Smooth muscle cell (in vitro differentiated cells): ENCODE measurements at regions not wholly inside any gene's neighbourhood (a gene's known extent, or its start where the extent isn't known, plus 50 kb on each side); places are given as distances from the start of the nearest gene placed in this dataset.

Experiments used
- DNase-seq: peaks from one replicate; lab custom pipeline; 2025; ENCODE audit not compliant: unreplicated experiment; lab: John Stamatoyannopoulos, UW
- H2AFZ ChIP-seq: fragments of 200-600 bp; sonication (generic); 2 replicates; pipeline ENCODE4 v1.6.0; 2016; ENCODE audit warnings: antibody characterized with exemption, low read depth, mild to moderate bottlenecking
- H3F3A ChIP-seq: fragments of 200-600 bp; sonication (generic); 2 replicates; pipeline ENCODE4 v1.6.0; 2017; ENCODE audit warnings: antibody characterized with exemption, low read depth
- H3K27ac ChIP-seq: fragments of 200-600 bp; sonication (generic); 2 replicates; pipeline ENCODE4 v1.5.1; 2016; ENCODE audit warnings: low read depth, mild to moderate bottlenecking
- H3K27me3 ChIP-seq: fragments of 200-600 bp; sonication (generic); 2 replicates; pipeline ENCODE4 v1.6.1; 2016; ENCODE audit warnings: low read depth, mild to moderate bottlenecking
- H3K36me3 ChIP-seq: fragments of 200-600 bp; sonication (generic); 2 replicates; pipeline ENCODE4 v1.5.1; 2016; ENCODE audit warnings: low read depth
- H3K4me1 ChIP-seq: fragments of 200-600 bp; sonication (generic); 2 replicates; pipeline ENCODE4 v1.5.1; 2016; ENCODE audit warnings: low read depth
- H3K4me2 ChIP-seq: fragments of 200-600 bp; sonication (generic); 2 replicates; pipeline ENCODE4 v1.6.0; 2016; ENCODE audit warnings: mild to moderate bottlenecking
- H3K4me3 ChIP-seq: fragments of 200-600 bp; sonication (generic); 2 replicates; pipeline ENCODE4 v1.5.1; 2016; ENCODE audit warnings: mild to moderate bottlenecking
- H3K79me2 ChIP-seq: fragments of 200-600 bp; sonication (generic); 2 replicates; pipeline ENCODE4 v1.6.0; 2016; ENCODE audit warnings: low read depth, mild to moderate bottlenecking
- H3K9ac ChIP-seq: fragments of 200-600 bp; sonication (generic); 2 replicates; pipeline ENCODE4 v1.6.0; 2016; ENCODE audit warnings: low read depth
- H3K9me3 ChIP-seq: fragments of 200-600 bp; sonication (generic); replicated peaks from 2 replicates; pipeline ENCODE4 v1.5.1; 2016; ENCODE audit warnings: low read depth
- H4K20me1 ChIP-seq: fragments of 200-600 bp; sonication (generic); 2 replicates; pipeline ENCODE4 v1.6.0; 2016; ENCODE audit warnings: low read depth
- CTCF ChIP-seq: fragments of 200-600 bp; sonication (generic); IDR thresholded peaks from 2 replicates; pipeline ENCODE4 v1.5.1; 2017; ENCODE audit warnings: borderline replicate concordance, mild to moderate bottlenecking, antibody characterized with exemption; ENCODE audit not compliant: insufficient read depth, poor library complexity, severe bottlenecking
- WGBS: methylation state at CpG from one replicate; pipeline ENCODE4 v1.1.7; 2016; ENCODE audit warnings: low lambda C conversion rate; 5-methylcytosine and 5-hydroxymethylcytosine counted together

GRCh38 chr9:7328453-7328852, 471.1 kb downstream of the DMAC1 start:
- DNase-seq, result no peak
- TF ChIP-seq CTCF, result no peak
- Histone ChIP-seq H3K27me3 (no peaks in the 10 kb centered on the region), H3K9ac (no peak overlapping the region), H3K9me3 (no peaks in the 10 kb centered on the region), H4K20me1 (no peaks in the 10 kb centered on the region), H3K4me1 (no peaks in the 10 kb centered on the region), H3K4me3 (no peak overlapping the region), H3K79me2 (no peaks in the 10 kb centered on the region), H2AFZ (no peak overlapping the region), H3K4me2 (no peak overlapping the region), H3K27ac (no peak overlapping the region), H3K36me3 (no peaks in the 10 kb centered on the region), H3F3A (no peaks in the 10 kb centered on the region)

GRCh38 chr9:7325995-7326394, 473.6 kb downstream of the DMAC1 start:
- Histone ChIP-seq H3K4me1 (no peaks in the 10 kb centered on the region), H3K9ac (no peak overlapping the region), H2AFZ (no peak overlapping the region), H3K4me3 (no peak overlapping the region), H3F3A (no peaks in the 10 kb centered on the region), H3K9me3 (no peaks in the 10 kb centered on the region), H3K27me3 (no peaks in the 10 kb centered on the region), H3K36me3 (no peaks in the 10 kb centered on the region), H3K79me2 (no peaks in the 10 kb centered on the region), H3K4me2 (no peak overlapping the region), H4K20me1 (no peaks in the 10 kb centered on the region), H3K27ac (no peak overlapping the region)
- 88% methylated on average over 1 of the region's 1 CpG for WGBS
- TF ChIP-seq CTCF, result no peak
- DNase-seq, result no peak

- Histone ChIP-seq H3F3A (peaks cover 3% of the 10 kb centered on the region), H3K9me3 (no peaks in the 10 kb centered on the region), H3K4me1 (no peaks in the 10 kb centered on the region), H4K20me1 (no peaks in the 10 kb centered on the region), H3K27ac (peak overlapping the region; percentile 33), H2AFZ (no peak overlapping the region), H3K4me3 (no peak overlapping the region), H3K27me3 (no peaks in the 10 kb centered on the region), H3K4me2 (no peak overlapping the region), H3K9ac (no peak overlapping the region), H3K36me3 (no peaks in the 10 kb centered on the region), H3K79me2 (no peaks in the 10 kb centered on the region)
- DNase-seq, result no peak
- TF ChIP-seq CTCF, result no peak
- WGBS, result 78% methylated on average over 3 of the region's 3 CpGs
Measured at GRCh38 chr9:7324152-7324598, 475.4 kb downstream of the DMAC1 start.

- Histone ChIP-seq H3K4me3 (no peak overlapping the region), H3K27ac (peak overlapping the region; percentile 79), H3K27me3 (no peaks in the 10 kb centered on the region), H3K9ac (peak overlapping the region; percentile 26), H3K4me2 (no peak overlapping the region), H3K79me2 (no peaks in the 10 kb centered on the region), H4K20me1 (no peaks in the 10 kb centered on the region), H3K9me3 (no peaks in the 10 kb centered on the region), H2AFZ (no peak overlapping the region), H3F3A (peaks cover 19% of the 10 kb centered on the region), H3K36me3 (no peaks in the 10 kb centered on the region), H3K4me1 (peaks cover 14% of the 10 kb centered on the region)
- no peak for TF ChIP-seq CTCF
- 89% methylated on average over 7 of the region's 7 CpGs for WGBS
- DNase-seq, result no peak
Measured at GRCh38 chr9:7320841-7321240, 478.7 kb downstream of the DMAC1 start.
